GM21723 (cell line): ENCODE measurements at regions not wholly inside any gene's neighbourhood (a gene's known extent, or its start where the extent isn't known, plus 50 kb on each side); places are given as distances from the start of the nearest gene placed in this dataset.
"Not testable (repeated sequence)": the region's sequence is repeated elsewhere in the genome, so short reads cannot be mapped to it uniquely, and the experiment has no call there.

Experiments
- ATAC-seq: cut with Tn5 transposase; IDR thresholded peaks from one replicate; pipeline ENCODE4 v1.9.1; 2021; ENCODE audit warnings: mild to moderate bottlenecking, moderate library complexity; ENCODE audit not compliant: unreplicated experiment

DNA sequence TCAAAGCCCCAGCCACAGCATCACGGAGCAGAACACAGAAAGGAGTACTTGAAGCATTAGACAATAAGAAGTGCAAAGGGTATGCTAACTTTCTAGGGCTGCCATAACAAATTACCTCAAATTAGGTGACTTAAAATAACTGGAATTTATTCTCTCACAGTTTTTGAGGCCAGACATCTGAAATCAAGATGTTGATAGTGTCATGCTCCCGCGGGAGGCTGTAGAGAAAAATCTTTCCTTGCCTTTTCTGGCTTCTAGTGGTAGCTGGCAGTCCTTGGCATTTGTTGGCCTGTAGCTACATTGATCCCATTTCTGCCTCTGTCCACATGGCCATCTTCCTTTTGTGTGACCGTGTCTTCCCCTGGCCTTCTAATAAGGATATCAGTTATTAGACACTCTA, 51.9 kb upstream of the SPDL1 start:
- ATAC-seq: no peak

DNA sequence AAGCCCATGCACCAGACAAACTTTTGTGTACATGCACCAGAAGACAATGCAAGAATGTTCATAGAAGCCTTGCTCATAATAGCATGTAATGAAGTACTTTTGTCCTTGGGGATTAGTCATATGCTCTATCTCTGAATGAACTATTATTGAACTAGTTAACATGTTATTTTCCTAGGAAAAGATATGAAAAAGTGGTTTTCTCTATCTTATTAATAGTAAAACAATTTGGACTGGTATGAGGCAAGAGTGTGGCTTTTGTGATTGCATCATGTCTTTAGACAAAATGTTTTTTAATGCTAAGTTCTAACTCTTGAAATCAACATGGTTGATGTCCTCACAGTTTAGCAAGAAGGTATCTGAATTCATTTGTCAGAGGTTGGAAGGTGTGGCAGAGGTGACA, 55.7 kb upstream of the SPDL1 start:
- no peak for ATAC-seq

GRCh38 chr5:169527066-169527465, 56.5 kb upstream of the SPDL1 start:
- ATAC-seq: no peak

GRCh38 chr5:169522851-169523250, 60.7 kb upstream of the SPDL1 start:
- ATAC-seq: no peak

DNA sequence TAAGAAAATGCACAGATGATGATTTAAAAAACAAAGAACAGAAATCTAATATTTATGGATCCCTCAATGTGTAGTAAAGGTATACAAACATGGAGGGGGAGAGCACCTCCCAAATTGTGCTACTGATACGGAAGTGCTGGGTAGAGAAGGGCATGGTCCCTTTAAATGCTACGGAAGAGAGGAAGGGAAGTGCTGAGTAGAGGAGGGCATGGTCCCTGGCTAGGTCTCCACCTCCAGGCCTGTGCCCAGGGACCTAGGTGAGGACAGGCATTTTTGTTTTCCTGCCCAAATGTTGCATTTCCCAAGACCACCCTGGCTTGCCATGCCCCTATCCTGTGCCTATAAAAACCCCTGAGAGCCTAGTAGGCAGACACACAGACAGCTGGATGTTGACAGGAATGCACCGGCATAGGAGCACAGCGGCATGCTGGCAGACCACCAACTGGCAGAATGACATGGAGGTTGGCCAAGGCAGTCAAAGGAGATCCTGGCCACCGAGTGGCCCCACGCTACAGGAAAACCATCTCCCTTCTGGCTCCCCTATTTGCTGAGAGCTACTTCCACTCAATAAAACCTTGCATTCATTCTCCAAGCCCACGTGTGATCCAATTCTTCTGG, 62.1 kb upstream of the SPDL1 start:
- ATAC-seq: no peak

DNA sequence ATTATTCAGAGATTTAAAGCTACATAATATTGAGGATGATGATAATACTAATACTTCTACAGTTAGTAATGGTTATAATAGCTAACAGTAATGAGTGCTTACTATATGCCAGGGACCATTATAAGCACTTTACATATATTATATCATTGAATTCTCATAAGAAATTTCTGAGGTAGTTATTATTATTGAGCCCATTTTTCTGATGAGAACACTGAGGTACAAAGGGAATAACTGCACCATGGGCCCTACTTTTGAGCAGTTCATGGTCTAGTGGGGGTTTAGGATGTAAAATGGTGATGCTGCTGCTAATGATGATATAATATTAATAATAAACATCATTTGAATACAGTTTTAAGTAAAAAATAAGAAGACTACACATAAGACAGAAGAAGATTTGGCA, 64.2 kb upstream of the SPDL1 start:
- ATAC-seq: no peak

GRCh38 chr5:169518779-169519178, 64.8 kb upstream of the SPDL1 start:
- ATAC-seq: not testable (repeated sequence)

GRCh38 chr5:169512385-169512784, 71.2 kb upstream of the SPDL1 start:
- ATAC-seq: no peak

- no peak for ATAC-seq
Measured at GRCh38 chr5:169511708-169512107, 71.9 kb upstream of the SPDL1 start.

GRCh38 chr5:169507051-169507450, 76.5 kb upstream of the SPDL1 start:
- no peak for ATAC-seq

DNA sequence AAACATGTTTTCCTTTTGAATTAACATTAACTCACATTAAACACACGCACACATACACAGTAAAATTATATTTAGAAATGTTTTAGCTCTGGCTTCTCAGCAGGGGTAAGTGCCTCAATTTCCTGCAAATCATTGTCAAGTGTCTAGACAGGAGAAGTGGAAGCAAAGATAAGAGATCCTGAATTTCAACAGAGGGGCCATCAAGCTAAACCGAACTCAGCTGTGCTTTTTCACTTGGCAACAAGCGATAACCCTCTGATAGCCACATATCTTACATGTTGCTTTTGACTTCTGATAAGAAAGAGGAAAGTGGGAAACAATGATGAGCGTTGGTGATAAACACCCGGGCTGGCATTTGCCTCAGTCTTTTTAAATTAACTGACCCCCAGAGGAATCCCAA, 79.7 kb upstream of the SPDL1 start:
- no peak for ATAC-seq

DNA sequence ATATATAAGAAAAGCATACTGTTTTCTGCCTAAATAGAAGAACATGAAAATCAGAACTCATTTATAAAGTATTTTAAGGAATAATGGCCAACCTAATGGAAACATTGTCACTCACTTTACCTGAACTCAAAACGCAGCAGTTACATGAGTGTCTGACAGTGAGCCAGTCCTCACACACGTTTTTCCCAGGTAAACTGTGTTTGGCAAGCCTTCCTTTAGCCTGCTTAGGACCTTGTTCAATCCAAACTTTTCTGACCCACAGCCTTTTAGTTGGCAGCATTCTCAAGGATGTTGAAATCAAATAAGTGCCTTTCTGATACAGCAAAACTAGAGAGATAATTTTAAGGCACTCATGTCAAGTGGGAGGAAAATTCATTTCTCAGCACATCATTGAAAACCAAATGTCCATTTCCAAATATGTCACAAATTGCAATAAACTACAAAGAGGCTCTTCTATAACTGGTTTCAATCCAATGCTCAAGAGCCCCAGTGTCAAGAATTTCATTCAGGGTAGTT, 83.5 kb upstream of the SPDL1 start:
- no peak for ATAC-seq

- no peak for ATAC-seq
Measured at GRCh38 chr5:169496878-169497277, 86.7 kb upstream of the SPDL1 start.

DNA sequence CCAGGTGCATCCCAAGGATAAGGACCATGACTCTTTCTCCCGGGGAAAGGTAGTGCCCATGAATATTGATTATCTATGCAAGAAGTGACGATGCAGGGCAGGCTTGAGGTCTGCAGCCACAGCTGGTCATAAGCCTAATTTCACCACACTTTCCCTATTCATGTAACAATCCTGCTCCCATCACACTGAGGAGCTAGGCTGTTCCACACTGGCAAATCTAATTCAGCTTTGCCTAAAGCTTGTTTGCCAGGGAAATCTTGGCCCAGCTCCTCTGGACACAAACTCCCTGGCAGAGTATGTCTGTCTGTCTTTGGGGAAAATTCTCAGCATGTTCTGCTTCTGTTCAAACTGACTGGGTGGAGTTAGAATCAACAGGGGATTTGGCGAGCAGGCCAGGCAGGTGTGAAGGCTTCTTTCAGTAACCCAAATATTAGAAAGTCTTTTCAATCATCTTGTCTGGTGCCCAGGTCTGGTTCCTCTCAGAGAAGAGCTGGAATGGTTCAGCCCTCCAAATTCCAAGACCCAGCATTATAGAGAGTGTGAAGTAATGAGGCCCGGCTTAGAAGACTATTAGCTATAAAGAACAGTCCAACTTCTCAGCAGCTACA, 88.5 kb upstream of the SPDL1 start:
- no peak for ATAC-seq

DNA sequence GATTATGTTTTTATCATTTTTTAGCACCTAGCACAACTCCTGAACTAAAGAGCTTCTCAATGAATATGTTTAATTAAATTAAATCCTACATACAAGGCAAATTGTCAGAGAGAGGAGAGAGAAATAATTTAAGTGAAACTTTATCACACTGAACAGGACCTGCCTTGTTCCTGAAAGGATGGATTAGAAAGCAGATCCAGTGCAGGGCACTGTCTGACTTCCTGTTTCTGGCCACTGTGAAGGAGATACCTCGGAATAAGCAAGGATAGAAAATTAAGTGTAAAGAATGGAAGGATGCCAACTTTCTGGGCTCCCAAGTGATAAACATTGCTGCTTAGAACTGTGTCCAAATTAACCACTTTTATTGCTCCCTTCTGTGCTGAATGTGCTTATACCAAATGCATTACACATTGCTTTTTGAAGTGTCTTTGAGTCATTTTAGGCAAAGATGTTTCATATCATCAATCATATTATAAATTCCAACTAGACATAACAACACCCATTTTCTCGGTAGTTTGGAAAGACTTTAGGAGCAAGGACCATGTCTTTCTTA, 89.1 kb upstream of the SPDL1 start:
- no peak for ATAC-seq

DNA sequence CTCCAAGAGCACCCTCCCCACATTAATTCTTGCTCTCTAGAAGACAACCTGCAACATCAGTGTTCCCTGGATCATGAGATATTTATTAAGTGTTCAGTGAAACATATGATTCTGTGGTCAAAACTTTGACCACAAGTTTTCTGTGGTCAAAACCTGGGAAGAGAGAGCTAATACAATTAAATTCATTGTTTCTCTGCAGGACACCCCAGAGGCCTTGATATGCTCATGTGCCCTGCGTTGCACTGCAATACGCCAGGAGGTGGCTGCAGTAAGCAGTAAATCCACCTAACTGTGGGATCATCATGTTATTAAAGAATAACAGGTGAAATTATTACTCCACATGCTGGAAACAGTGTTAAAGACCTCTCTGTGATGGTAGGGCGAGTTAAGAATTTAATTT, 109.3 kb upstream of the SPDL1 start:
- ATAC-seq: no peak

DNA sequence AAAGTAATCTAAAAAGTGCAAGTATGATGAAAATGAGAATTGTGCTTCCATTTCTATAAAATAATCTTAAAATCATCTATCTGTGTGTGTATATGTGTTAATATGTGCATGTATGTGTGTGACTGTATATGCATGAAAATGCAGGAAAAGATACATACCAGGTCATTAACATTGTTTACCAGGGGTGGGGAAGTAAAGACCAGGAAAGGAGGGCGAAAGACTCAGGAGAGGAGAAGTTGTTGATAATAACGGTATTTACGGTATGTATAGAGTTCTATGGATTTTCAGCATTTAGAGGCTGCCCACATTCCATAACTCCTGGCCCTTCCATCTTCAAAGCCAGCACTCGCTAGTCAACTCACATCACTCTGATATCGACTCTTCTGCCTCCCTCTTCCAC, 111.0 kb upstream of the SPDL1 start:
- ATAC-seq: no peak

GRCh38 chr5:169471021-169471420, 112.6 kb upstream of the SPDL1 start:
- ATAC-seq: no peak

DNA sequence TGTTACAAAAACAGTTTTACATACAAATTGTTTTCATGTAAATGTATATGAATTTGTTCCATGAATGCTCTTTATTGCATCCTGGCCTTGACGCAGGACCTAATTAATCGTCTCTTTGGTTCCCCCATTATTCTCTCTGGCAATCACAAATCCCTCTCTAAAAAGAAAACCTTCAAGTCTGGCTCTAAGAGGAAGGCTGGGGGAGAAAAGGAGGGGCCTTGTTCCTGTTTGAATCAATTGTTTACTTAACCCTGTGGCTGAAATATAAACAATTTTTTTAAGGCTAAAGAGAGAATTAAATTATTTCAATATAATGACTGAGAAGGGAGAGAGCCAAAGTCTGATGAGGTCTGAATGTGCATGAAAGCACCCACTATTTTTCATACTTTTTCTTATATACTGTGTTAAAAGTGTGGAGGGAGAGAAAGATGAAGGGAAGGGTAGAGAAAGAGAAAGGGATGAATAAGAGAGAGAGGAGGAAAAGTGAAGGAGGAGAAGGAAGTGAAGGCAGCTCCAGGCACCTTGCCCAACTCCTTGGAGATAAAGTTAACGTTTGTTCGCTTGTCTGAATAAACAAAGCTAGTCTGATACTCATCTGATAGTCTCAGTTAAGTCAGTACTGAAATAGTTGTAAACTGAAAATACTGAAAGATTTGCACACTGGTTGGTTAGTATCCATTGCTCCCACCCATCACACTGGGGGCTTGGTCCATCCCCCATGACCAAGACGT, 116.4 kb upstream of the SPDL1 start:
- ATAC-seq: no peak

- no peak for ATAC-seq
Measured at GRCh38 chr5:169460896-169461295, 122.7 kb upstream of the SPDL1 start.

DNA sequence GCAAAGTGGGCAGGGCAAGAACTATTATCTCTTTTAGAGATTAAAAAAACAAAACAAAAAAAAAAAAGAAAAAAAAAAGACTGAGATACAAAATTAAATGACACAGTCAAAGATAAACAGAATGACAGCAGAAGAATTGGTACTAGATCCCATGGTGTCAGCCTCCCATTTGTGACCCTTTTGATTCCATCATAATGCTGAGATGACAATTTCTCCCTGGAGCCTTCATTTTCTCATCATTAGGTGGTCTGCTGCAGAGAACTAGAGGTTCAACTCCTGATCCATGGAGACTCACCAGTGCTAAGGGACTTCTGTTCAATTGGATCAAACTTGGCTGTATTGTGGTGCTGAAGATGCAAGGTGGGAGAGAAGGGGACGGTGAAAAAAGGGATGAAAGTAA, 123.5 kb upstream of the SPDL1 start:
- no peak for ATAC-seq

- ATAC-seq: no peak
Measured at GRCh38 chr5:169458221-169458620, 125.4 kb upstream of the SPDL1 start.
